GM18909 (cell line): ENCODE measurements at regions not wholly inside any gene's neighbourhood (a gene's known extent, or its start where the extent isn't known, plus 50 kb on each side); places are given as distances from the start of the nearest gene placed in this dataset.

Source experiments
- ATAC-seq: cut with Tn5 transposase; IDR thresholded peaks from one replicate; pipeline ENCODE4 v1.9.1; 2021; ENCODE audit warnings: mild to moderate bottlenecking; ENCODE audit not compliant: unreplicated experiment, poor library complexity

GRCh38 chr5:5632678-5633077 is 210.2 kb downstream of the ICE1 start:
- no peak for ATAC-seq

GRCh38 chr5:5629607-5629978 is 207.1 kb downstream of the ICE1 start:
- no peak for ATAC-seq

- ATAC-seq: no peak
These were observed 206.6 kb downstream of the ICE1 start for GRCh38 chr5:5628866-5629606.

GRCh38 chr5:5626412-5626811 is 203.9 kb downstream of the ICE1 start:
- no peak for ATAC-seq

- ATAC-seq: no peak
These were observed 203.0 kb downstream of the ICE1 start for GRCh38 chr5:5625491-5625890.

GRCh38 chr5:5623397-5623796 is 200.9 kb downstream of the ICE1 start:
- no peak for ATAC-seq

GRCh38 chr5:5622806-5623205 is 200.3 kb downstream of the ICE1 start:
- no peak for ATAC-seq

- ATAC-seq: no peak
These were observed 197.1 kb downstream of the ICE1 start for GRCh38 chr5:5619546-5619945.

GRCh38 chr5:5617024-5617423 is 194.5 kb downstream of the ICE1 start:
- no peak for ATAC-seq

GRCh38 chr5:5616247-5616895 is 193.9 kb downstream of the ICE1 start:
- no peak for ATAC-seq

GRCh38 chr5:5615569-5615968 is 193.1 kb downstream of the ICE1 start:
- ATAC-seq: no peak

- ATAC-seq: peak; percentile 62
These were observed 190.9 kb downstream of the ICE1 start for GRCh38 chr5:5613261-5613990.

- no peak for ATAC-seq
These were observed 189.6 kb downstream of the ICE1 start for GRCh38 chr5:5612096-5612495.

GRCh38 chr5:5609935-5610334 is 187.5 kb downstream of the ICE1 start:
- no peak for ATAC-seq

GRCh38 chr5:5605170-5605764 is 182.8 kb downstream of the ICE1 start:
- ATAC-seq: no peak

GRCh38 chr5:5602554-5602953 is 180.1 kb downstream of the ICE1 start:
- ATAC-seq: no peak

- ATAC-seq: no peak
These were observed 176.2 kb downstream of the ICE1 start for GRCh38 chr5:5598547-5599113.

- ATAC-seq: no peak
These were observed 170.9 kb downstream of the ICE1 start for GRCh38 chr5:5593391-5593790.

GRCh38 chr5:5592541-5592940 is 170.1 kb downstream of the ICE1 start:
- no peak for ATAC-seq

- no peak for ATAC-seq
These were observed 169.1 kb downstream of the ICE1 start for GRCh38 chr5:5591567-5591966.

GRCh38 chr5:5589857-5590256 is 167.4 kb downstream of the ICE1 start:
- ATAC-seq: no peak
